ENCODE measurements at regions not wholly inside any gene's neighbourhood (a gene's known extent, or its start where the extent isn't known, plus 50 kb on each side); places are given as distances from the start of the nearest gene placed in this dataset.

DNA sequence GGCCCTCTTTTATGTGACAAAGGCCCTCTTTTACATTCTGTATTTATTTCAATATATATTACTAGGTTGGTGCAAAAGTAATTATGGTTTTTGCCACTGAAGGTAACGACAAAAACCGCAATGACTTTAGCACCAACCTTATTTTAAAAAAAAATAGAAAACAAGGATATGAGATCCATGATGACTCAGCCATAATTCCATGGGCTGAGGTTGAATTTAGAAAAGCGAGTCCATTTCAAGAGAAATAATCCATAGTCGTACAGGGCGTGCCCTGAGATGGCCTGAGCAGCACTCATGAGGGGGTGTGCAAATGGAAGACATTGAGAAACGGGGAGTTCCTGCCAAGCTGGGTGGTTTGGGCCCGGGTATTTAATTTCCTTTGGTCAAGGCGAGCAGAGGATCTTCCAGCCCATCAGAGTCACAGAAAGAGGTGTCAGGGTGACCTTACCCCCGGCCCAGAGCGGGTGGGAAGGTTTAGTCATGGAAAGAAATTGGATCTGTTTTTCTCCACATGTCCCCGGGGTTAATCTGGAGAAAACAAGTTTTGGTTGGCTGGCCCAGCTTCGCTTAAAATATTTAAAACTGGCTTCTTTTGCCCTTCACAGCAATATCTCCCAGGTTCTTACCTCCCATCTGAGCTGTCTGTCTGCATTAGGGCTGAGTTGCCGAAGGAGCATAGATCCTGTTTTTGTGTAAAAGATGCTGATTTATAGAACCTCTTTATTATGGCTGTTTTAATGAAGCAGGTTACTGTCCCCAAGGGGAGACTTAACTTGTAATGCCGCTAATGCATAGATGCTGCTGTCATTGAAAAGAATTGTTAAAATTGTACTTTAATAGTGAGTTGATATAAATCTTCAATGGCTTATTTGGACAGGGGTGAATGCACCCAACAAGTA lies 255.6 kb downstream of the PREX1 start:
- Histone ChIP-seq H3K27me3 (ENCODE audit: insufficient read depth, poor library complexity, severe bottlenecking) (no peaks in the 10 kb centered on the region), H3K4me3 (replicated peaks; ENCODE audit: insufficient read depth, low read length) (no peak overlapping the region), H3K27ac (replicated peaks) (no peak overlapping the region)
- DNase-seq (ENCODE audit: low read depth in 1 of 2, low spot score in 1 of 2) = no peak
- TF ChIP-seq GABPA (IDR thresholded peaks at IDR 0.05; ENCODE audit: low read depth) (no peak), POLR2AphosphoS5 (IDR thresholded peaks at IDR 0.05; ENCODE audit: low read depth) (no peak), SPI1 (IDR thresholded peaks at IDR 0.05; ENCODE audit: borderline replicate concordance, low read depth) (no peak)

DNA sequence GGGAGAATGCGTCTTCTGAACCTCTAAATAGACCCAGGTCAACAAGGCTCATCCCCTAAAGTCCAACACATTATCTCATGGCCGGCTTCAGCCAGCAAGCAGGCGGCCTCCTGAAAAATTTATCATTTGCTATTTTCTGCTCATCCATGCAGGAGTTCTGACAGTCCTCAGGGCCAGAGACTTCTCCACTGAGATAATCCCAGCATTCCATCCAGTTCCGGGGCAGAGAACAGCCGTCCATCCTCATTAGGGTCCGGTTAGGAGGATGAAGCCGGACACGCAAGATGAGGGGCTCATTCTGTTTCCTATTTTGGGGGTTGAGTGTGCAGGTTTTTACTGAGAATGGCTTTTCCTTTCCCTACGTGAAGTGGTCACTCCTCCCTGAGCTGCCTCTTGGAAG lies 258.1 kb downstream of the PREX1 start:
- Histone ChIP-seq H3K27ac (replicated peaks) (no peak overlapping the region), H3K4me3 (replicated peaks; ENCODE audit: insufficient read depth, low read length) (no peak overlapping the region), H3K27me3 (ENCODE audit: insufficient read depth, poor library complexity, severe bottlenecking) (no peaks in the 10 kb centered on the region)
- TF ChIP-seq, protein P1, sequence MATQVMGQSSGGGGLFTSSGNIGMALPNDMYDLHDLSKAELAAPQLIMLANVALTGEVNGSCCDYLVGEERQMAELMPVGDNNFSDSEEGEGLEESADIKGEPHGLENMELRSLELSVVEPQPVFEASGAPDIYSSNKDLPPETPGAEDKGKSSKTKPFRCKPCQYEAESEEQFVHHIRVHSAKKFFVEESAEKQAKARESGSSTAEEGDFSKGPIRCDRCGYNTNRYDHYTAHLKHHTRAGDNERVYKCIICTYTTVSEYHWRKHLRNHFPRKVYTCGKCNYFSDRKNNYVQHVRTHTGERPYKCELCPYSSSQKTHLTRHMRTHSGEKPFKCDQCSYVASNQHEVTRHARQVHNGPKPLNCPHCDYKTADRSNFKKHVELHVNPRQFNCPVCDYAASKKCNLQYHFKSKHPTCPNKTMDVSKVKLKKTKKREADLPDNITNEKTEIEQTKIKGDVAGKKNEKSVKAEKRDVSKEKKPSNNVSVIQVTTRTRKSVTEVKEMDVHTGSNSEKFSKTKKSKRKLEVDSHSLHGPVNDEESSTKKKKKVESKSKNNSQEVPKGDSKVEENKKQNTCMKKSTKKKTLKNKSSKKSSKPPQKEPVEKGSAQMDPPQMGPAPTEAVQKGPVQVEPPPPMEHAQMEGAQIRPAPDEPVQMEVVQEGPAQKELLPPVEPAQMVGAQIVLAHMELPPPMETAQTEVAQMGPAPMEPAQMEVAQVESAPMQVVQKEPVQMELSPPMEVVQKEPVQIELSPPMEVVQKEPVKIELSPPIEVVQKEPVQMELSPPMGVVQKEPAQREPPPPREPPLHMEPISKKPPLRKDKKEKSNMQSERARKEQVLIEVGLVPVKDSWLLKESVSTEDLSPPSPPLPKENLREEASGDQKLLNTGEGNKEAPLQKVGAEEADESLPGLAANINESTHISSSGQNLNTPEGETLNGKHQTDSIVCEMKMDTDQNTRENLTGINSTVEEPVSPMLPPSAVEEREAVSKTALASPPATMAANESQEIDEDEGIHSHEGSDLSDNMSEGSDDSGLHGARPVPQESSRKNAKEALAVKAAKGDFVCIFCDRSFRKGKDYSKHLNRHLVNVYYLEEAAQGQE (IDR thresholded peaks at IDR 0.05; ENCODE audit: insufficient replicate concordance, low read depth) = no peak
- TF ChIP-seq, protein P2, sequence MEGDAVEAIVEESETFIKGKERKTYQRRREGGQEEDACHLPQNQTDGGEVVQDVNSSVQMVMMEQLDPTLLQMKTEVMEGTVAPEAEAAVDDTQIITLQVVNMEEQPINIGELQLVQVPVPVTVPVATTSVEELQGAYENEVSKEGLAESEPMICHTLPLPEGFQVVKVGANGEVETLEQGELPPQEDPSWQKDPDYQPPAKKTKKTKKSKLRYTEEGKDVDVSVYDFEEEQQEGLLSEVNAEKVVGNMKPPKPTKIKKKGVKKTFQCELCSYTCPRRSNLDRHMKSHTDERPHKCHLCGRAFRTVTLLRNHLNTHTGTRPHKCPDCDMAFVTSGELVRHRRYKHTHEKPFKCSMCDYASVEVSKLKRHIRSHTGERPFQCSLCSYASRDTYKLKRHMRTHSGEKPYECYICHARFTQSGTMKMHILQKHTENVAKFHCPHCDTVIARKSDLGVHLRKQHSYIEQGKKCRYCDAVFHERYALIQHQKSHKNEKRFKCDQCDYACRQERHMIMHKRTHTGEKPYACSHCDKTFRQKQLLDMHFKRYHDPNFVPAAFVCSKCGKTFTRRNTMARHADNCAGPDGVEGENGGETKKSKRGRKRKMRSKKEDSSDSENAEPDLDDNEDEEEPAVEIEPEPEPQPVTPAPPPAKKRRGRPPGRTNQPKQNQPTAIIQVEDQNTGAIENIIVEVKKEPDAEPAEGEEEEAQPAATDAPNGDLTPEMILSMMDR (IDR thresholded peaks at IDR 0.05; ENCODE audit: insufficient read depth, low read length) = no peak
- TF ChIP-seq SPI1 (IDR thresholded peaks at IDR 0.05; ENCODE audit: borderline replicate concordance, low read depth) = no peak
- TF ChIP-seq POLR2AphosphoS5 (IDR thresholded peaks at IDR 0.05; ENCODE audit: low read depth) = no peak
- TF ChIP-seq GABPA (IDR thresholded peaks at IDR 0.05; ENCODE audit: low read depth) = no peak
- DNase-seq (ENCODE audit: low read depth in 1 of 2, low spot score in 1 of 2) = no peak

DNA sequence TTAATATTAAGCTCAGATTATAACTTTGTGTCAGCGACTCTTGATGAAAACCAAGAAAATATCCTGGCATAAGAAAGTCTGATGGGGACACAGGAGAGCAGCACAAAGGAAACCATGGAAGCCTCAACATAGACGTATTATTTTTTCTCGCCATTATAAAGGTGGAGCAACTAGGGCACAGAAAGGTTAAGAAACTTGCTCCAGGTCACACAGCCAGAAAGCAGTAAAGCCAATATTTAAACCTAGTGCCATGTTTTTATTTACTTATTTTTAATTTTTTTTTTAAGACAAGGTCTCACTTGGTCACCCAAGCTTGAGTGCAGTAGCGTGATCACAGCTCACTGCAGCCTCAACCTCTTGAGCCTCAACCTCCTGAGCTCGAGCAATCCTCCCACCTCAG lies 259.3 kb downstream of the PREX1 start:
- no peak overlapping the region for H3K4me3 ChIP-seq (replicated peaks; ENCODE audit: insufficient read depth, low read length)
- H3K27me3 ChIP-seq (ENCODE audit: insufficient read depth, poor library complexity, severe bottlenecking) = no peaks in the 10 kb centered on the region
- no peak overlapping the region for H3K27ac ChIP-seq (replicated peaks)
- TF ChIP-seq GABPA (IDR thresholded peaks at IDR 0.05; ENCODE audit: low read depth) (no peak), SPI1 (IDR thresholded peaks at IDR 0.05; ENCODE audit: borderline replicate concordance, low read depth) (no peak), POLR2AphosphoS5 (IDR thresholded peaks at IDR 0.05; ENCODE audit: low read depth) (no peak)
- TF ChIP-seq, protein P2 (IDR thresholded peaks at IDR 0.05; ENCODE audit: insufficient read depth, low read length) = no peak
- TF ChIP-seq, protein P1 (IDR thresholded peaks at IDR 0.05; ENCODE audit: insufficient replicate concordance, low read depth) = no peak
- DNase-seq (ENCODE audit: low read depth in 1 of 2, low spot score in 1 of 2) = no peak

DNA sequence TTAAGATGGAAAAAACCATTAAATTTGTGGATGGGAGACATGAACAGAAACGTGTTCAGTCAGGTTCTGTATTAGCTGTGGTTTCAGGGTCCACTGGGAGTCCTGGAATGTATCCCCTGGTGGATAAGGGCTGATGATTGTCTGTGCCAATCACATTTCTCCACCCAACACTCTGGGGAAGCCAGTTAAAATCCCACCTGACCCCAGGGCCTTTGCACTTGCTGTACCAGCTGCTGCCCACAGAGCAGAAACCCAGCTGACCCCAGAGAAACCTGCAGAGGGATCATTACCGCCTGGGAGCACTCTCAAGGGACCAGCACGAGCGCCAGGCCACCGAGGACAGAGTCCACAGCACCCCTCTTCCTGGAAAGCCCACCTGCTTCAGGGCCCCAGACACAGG lies 260.7 kb downstream of the PREX1 start:
- H3K27ac ChIP-seq (replicated peaks) = no peak overlapping the region
- DNase-seq (ENCODE audit: low read depth in 1 of 2, low spot score in 1 of 2) = no peak
- no peaks in the 10 kb centered on the region for H3K27me3 ChIP-seq (ENCODE audit: insufficient read depth, poor library complexity, severe bottlenecking)
- H3K4me3 ChIP-seq (replicated peaks; ENCODE audit: insufficient read depth, low read length) = no peak overlapping the region
- TF ChIP-seq POLR2AphosphoS5 (IDR thresholded peaks at IDR 0.05; ENCODE audit: low read depth) (no peak), SPI1 (IDR thresholded peaks at IDR 0.05; ENCODE audit: borderline replicate concordance, low read depth) (no peak), GABPA (IDR thresholded peaks at IDR 0.05; ENCODE audit: low read depth) (no peak)
- TF ChIP-seq, protein P2 (IDR thresholded peaks at IDR 0.05; ENCODE audit: insufficient read depth, low read length) = no peak
- TF ChIP-seq, protein P1 (IDR thresholded peaks at IDR 0.05; ENCODE audit: insufficient replicate concordance, low read depth) = no peak
